HL-60 (cell line): ENCODE measurements at regions not wholly inside any gene's neighbourhood (a gene's known extent, or its start where the extent isn't known, plus 50 kb on each side); places are given as distances from the start of the nearest gene placed in this dataset.

ENCODE experiments used
- DNase-seq, 2 experiments: peaks; one replicate each; pipeline ENCODE4 v3.0.0-alpha.2; 2010 to 2020; ENCODE audit warnings: low read depth in 1 of 2, low spot score in 1 of 2
- H3K27ac ChIP-seq: fragments of 250-450 bp; sonication (Bioruptor Pico); replicated peaks from 2 replicates; pipeline ENCODE4 v1.5.1; 2020; ENCODE audit warnings: mild to moderate bottlenecking, moderate library complexity
- H3K27me3 ChIP-seq: fragments of 250-450 bp; sonication (Bioruptor Pico); 2 replicates; pipeline ENCODE4 v1.5.1; 2021; ENCODE audit warnings: mild to moderate bottlenecking, moderate library complexity; ENCODE audit not compliant: insufficient read depth, poor library complexity, severe bottlenecking
- H3K4me3 ChIP-seq: replicated peaks from 2 replicates; pipeline ENCODE4 v1.5.1; 2011; ENCODE audit warnings: mild to moderate bottlenecking, control low read depth, low read length; ENCODE audit not compliant: insufficient read depth
- CTCF ChIP-seq: IDR thresholded peaks from one replicate; pipeline ENCODE4 v1.5.1; 2011; ENCODE audit warnings: low read length, control low read depth, inconsistent platforms; ENCODE audit not compliant: insufficient read depth
- GABPA ChIP-seq: IDR thresholded peaks from 2 replicates; pipeline ENCODE4 v1.6.1; 2012; ENCODE audit warnings: low read depth
- POLR2AphosphoS5 ChIP-seq: IDR thresholded peaks from 2 replicates; pipeline ENCODE4 v1.6.1; 2012; ENCODE audit warnings: low read depth
- REST ChIP-seq: IDR thresholded peaks from 2 replicates; pipeline ENCODE4 v1.6.1; 2012; ENCODE audit warnings: low read depth; ENCODE audit not compliant: insufficient replicate concordance
- SPI1 ChIP-seq: IDR thresholded peaks from 2 replicates; pipeline ENCODE4 v1.6.1; 2012; ENCODE audit warnings: low read depth, mild to moderate bottlenecking, borderline replicate concordance

- H3K27ac ChIP-seq, result no peak overlapping the region
- no peaks in the 10 kb centered on the region for H3K27me3 ChIP-seq
- no peak for DNase-seq
- H3K4me3 ChIP-seq, result no peak overlapping the region
- no peak for TF ChIP-seq SPI1
- TF ChIP-seq REST, result no peak
- TF ChIP-seq GABPA, result no peak
- no peak for TF ChIP-seq POLR2AphosphoS5
- TF ChIP-seq CTCF, result no peak
These were observed 54.8 kb upstream of the GPBP1 start for GRCh38 chr5:57119031-57119430.

GRCh38 chr5:57124014-57124413 lies 49.8 kb upstream of the GPBP1 start:
- no peak overlapping the region for H3K4me3 ChIP-seq
- no peaks in the 10 kb centered on the region for H3K27me3 ChIP-seq
- no peak for DNase-seq
- TF ChIP-seq GABPA (no peak), CTCF (no peak), REST (no peak), POLR2AphosphoS5 (no peak), SPI1 (no peak)
- H3K27ac ChIP-seq, result no peak overlapping the region
